Gastroesophageal sphincter (tissue), 4 donors: ENCODE measurements at regions not wholly inside any gene's neighbourhood (a gene's known extent, or its start where the extent isn't known, plus 50 kb on each side); places are given as distances from the start of the nearest gene placed in this dataset.

Source experiments
- ATAC-seq: fragments of 150-250 bp; one replicate; pipeline ENCODE4 v1.9.1; 2016; ENCODE audit warnings: mild to moderate bottlenecking, moderate library complexity
- H3K27ac ChIP-seq, 4 donors: fragments of 200-600 bp; sonication (generic) in 3 of 4; 1 replicate in 3 of 4; 2 replicates in 1 of 4; pipeline ENCODE4 v1.5.1; 2016 to 2019
- H3K27me3 ChIP-seq: fragments of 200-600 bp; sonication (generic); one replicate; pipeline ENCODE4 v1.5.1; 2019
- H3K36me3 ChIP-seq, 2 donors: fragments of 200-600 bp; sonication (generic); one replicate each; pipeline ENCODE4 v1.5.1; 2019; ENCODE audit warnings: control low read depth in 1 of 2
- H3K4me1 ChIP-seq, 3 donors: fragments of 200-600 bp; sonication (generic); 1 replicate in 2 of 3; 2 replicates in 1 of 3; pipeline ENCODE4 v1.5.1; 2016 to 2019; ENCODE audit warnings: control low read depth in 2 of 3
- H3K4me3 ChIP-seq, 2 donors: fragments of 200-600 bp; sonication (generic); one replicate each; pipeline ENCODE4 v1.5.1; 2019; ENCODE audit warnings: mild to moderate bottlenecking in 1 of 2, moderate library complexity in 1 of 2
- H3K9me3 ChIP-seq, 3 donors: fragments of 200-600 bp; sonication (generic); one replicate each; pipeline ENCODE4 v1.5.1; 2017 to 2019; ENCODE audit warnings: control low read depth in 2 of 3
- CTCF ChIP-seq, 4 experiments: fragments of 200-600 bp in 2 of 4; fragments of 450-650 bp in 2 of 4; sonication (generic) in 1 of 4; IDR thresholded peaks; one replicate each; pipeline ENCODE4 v1.5.1; 2017 to 2019; ENCODE audit warnings: antibody characterized with exemption in 4 of 4, mild to moderate bottlenecking in 2 of 4, moderate library complexity in 2 of 4
- EP300 ChIP-seq: sonication (generic); formaldehyde crosslinking; IDR thresholded peaks from one replicate; pipeline ENCODE4 v1.6.1; 2017; ENCODE audit warnings: antibody characterized with exemption, mild to moderate bottlenecking
- POLR2A ChIP-seq, 2 donors: fragments of 450-650 bp; IDR thresholded peaks; one replicate each; pipeline ENCODE4 v1.6.1; 2017; ENCODE audit warnings: antibody characterized with exemption in 2 of 2, mild to moderate bottlenecking in 2 of 2, moderate library complexity in 1 of 2
- POLR2AphosphoS5 ChIP-seq: sonication (generic); formaldehyde crosslinking; IDR thresholded peaks from one replicate; pipeline ENCODE4 v1.6.1; 2017; ENCODE audit warnings: antibody characterized with exemption
- WGBS, 2 donors: methylation state at CpG; one replicate each; pipeline ENCODE4 v1.1.5; 2018; ENCODE audit warnings: low coverage in 1 of 2; 5-methylcytosine and 5-hydroxymethylcytosine counted together

- TF ChIP-seq CTCF (IDR thresholded peaks at IDR 0.05): no peak
These were observed 521.4 kb downstream of the ANKRD7 start for GRCh38 chr7:118745927-118746326.

DNA sequence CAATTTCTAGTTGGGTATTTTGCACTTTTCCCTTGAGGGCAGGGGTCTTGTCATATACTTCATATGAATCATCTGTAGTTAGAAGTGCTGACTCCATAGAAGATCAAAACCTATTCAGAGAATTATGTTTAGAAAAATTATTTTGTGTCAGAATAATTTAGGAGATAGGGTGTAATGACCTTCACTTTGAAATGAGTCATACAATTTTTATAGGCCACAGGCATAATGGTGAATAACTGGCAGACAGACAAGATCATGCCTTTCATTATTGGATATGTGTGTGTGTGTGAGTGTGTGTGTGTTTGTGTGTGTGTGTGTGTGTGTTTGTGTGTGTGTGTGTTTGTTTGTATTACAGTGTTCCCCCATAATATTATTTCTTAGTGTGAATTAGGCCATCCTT, 523.0 kb downstream of the ANKRD7 start:
- no peaks in the 10 kb centered on the region for H3K36me3 ChIP-seq
- H3K4me3 ChIP-seq: no peak overlapping the region
- H3K27ac ChIP-seq: no peak overlapping the region
- ATAC-seq: no peak
- no peaks in the 10 kb centered on the region for H3K9me3 ChIP-seq
- no peaks in the 10 kb centered on the region for H3K4me1 ChIP-seq
- TF ChIP-seq POLR2A (IDR thresholded peaks at IDR 0.05) (no peak), POLR2AphosphoS5 (no peak), CTCF (IDR thresholded peaks at IDR 0.05) (no peak), EP300 (no peak)
- H3K27me3 ChIP-seq: no peaks in the 10 kb centered on the region

More at GRCh38 chr7:118745927-118746326, 521.4 kb downstream of the ANKRD7 start:
- H3K27me3 ChIP-seq: no peaks in the 10 kb centered on the region
- no peaks in the 10 kb centered on the region for H3K4me1 ChIP-seq
- WGBS, 2 donors: 20 to 45% methylated on average over 1 of the region's 1 CpG
- no peak for ATAC-seq
- H3K36me3 ChIP-seq: no peaks in the 10 kb centered on the region
- H3K9me3 ChIP-seq: no peaks in the 10 kb centered on the region
- no peak overlapping the region for H3K27ac ChIP-seq
- no peak overlapping the region for H3K4me3 ChIP-seq

DNA sequence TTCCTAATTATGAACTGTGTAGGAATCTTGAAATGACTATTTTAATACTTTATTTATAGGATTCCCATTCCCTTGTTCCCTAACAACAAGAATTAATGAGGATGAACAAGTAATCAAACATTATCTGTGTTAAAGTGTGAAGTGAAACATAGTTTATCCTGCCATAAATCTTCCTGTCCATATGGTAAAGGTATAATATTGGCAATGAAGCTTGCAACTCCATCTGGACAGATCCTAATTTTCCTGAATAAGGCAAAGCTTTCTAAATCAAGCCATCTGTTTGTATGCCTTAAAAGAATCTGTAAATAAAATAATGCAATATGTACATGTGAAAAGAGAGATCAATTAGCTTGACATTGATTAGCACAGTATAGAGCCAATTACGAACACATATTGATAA, 529.0 kb downstream of the ANKRD7 start:
- Histone ChIP-seq H3K4me1 (no peaks in the 10 kb centered on the region), H3K4me3 (no peak overlapping the region), H3K36me3 (no peaks in the 10 kb centered on the region), H3K27ac (no peak overlapping the region), H3K27me3 (no peaks in the 10 kb centered on the region), H3K9me3 (no peaks in the 10 kb centered on the region)
- TF ChIP-seq POLR2AphosphoS5 (no peak), POLR2A (IDR thresholded peaks at IDR 0.05) (no peak), CTCF (IDR thresholded peaks at IDR 0.05) (no peak), EP300 (no peak)
- no peak for ATAC-seq
- WGBS, 2 donors: 92 to 100% methylated on average over 1 of the region's 1 CpG

GRCh38 chr7:118754608-118755007, 530.1 kb downstream of the ANKRD7 start:
- no peaks in the 10 kb centered on the region for H3K27me3 ChIP-seq
- no peak for TF ChIP-seq EP300
- H3K4me3 ChIP-seq: no peak overlapping the region
- WGBS, 2 donors: 66 to 68% methylated on average over 3 of the region's 3 CpGs
- H3K36me3 ChIP-seq: no peaks in the 10 kb centered on the region
- H3K27ac ChIP-seq: no peak overlapping the region
- ATAC-seq: no peak
- no peaks in the 10 kb centered on the region for H3K9me3 ChIP-seq
- H3K4me1 ChIP-seq: no peaks in the 10 kb centered on the region

DNA sequence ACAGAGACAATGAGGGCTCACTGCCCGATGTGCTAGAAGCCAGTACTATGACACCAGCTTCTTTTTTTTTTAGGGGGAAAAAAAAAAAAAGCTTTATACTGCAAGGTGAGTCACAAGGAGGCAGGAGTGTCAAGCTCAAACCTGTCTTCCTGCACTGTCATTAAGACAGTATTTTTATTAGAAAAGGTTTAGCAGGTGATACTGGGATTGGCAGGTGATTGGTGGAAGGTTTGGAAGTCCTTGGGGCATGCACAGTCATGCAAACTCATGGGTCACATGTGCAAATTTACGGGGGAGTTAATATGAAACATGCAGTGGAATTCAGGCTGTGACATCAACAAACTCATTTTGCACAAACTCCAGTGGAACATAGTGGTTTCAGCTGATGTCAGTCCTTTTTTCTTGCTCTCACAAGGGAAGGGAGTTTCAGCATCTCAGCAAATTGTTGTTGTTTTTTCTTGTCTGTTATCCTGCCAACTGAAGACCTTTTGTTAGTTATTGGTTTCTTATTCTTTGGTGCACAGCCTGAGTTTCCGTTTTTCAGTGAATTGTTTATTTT, 530.6 kb downstream of the ANKRD7 start:
- TF ChIP-seq EP300: no peak
- TF ChIP-seq CTCF (IDR thresholded peaks at IDR 0.05): no peak
- no peak for TF ChIP-seq POLR2A (IDR thresholded peaks at IDR 0.05)
- TF ChIP-seq POLR2AphosphoS5: no peak
- no peaks in the 10 kb centered on the region for H3K36me3 ChIP-seq
- H3K27me3 ChIP-seq: no peaks in the 10 kb centered on the region
- no peaks in the 10 kb centered on the region for H3K4me1 ChIP-seq
- no peaks in the 10 kb centered on the region for H3K9me3 ChIP-seq
- WGBS, 2 donors: 60 to 100% methylated on average over 3 of the region's 3 CpGs
- no peak overlapping the region for H3K4me3 ChIP-seq
- no peak overlapping the region for H3K27ac ChIP-seq
- no peak for ATAC-seq
